GM12878 (cell line): ENCODE measurements at regions not wholly inside any gene's neighbourhood (a gene's known extent, or its start where the extent isn't known, plus 50 kb on each side); places are given as distances from the start of the nearest gene placed in this dataset.

ENCODE experiments used
- ATAC-seq: fragments of 200-7000 bp; cut with Tn5 transposase; 3 replicates; pipeline ENCODE4 v1.9.1; 2020; ENCODE audit warnings: mild to moderate bottlenecking, moderate library complexity
- BruUV-seq: library from RNA; stranded (reverse); fragments of 400-500 nt; replicated peaks from 2 replicates; lab custom pipeline; 2021; lab: Mats Ljungman, UMichigan
- CTCF ChIA-PET: fragments of 300-600 bp; sonication (Branson Sonifier 250); formaldehyde crosslinking; extraction: SDS; loops from one replicate; lab custom pipeline; 2021; ENCODE audit warnings: inconsistent platforms; lab: Yijun Ruan, JAX
- POLR2A ChIA-PET: fragments of 350-600 bp; formaldehyde crosslinking; extraction: SDS; loops from one replicate; lab custom pipeline; 2021; ENCODE audit warnings: inconsistent platforms; lab: Charles Lee
- RAD21 ChIA-PET: fragments of 300-600 bp; sonication (Branson Sonifier 250); formaldehyde crosslinking; loops from one replicate; lab custom pipeline; 2023; ENCODE audit warnings: antibody characterized with exemption; ENCODE audit not compliant: unreplicated experiment; lab: Charles Lee
- SMC1A ChIA-PET: fragments of 300-600 bp; sonication (Branson Sonifier 250); formaldehyde crosslinking; loops from one replicate; lab custom pipeline; 2023; ENCODE audit not compliant: unreplicated experiment, uncharacterized antibody; lab: Charles Lee
- DNase-seq: peaks from one replicate; pipeline ENCODE4 v3.0.0-alpha.2; 2011; ENCODE audit warnings: low read depth, low spot score
- FAIRE-seq: peaks from 3 replicates; lab custom pipeline; 2011; peaks lifted over from hg19 to GRCh38; lab: Jason Lieb, UNC
- H2AFZ ChIP-seq: 2 replicates; pipeline ENCODE4 v1.6.0; 2011; ENCODE audit warnings: low read depth, low read length, control low read depth; ENCODE audit not compliant: control insufficient read depth
- H3K27ac ChIP-seq: 2 replicates; pipeline ENCODE4 v1.5.1; 2011; ENCODE audit warnings: control low read depth; ENCODE audit not compliant: control insufficient read depth, insufficient read depth
- H3K27me3 ChIP-seq, 2 experiments: replicated peaks in 1 of 2; 2 replicates each; pipeline versions ENCODE4 v1.6.0 to v1.6.1; 2011; ENCODE audit warnings: low read length in 1 of 2; ENCODE audit not compliant: control insufficient read depth in 2 of 2, insufficient read depth in 2 of 2
- H3K36me3 ChIP-seq, 2 experiments: 2 replicates each; pipeline ENCODE4 v1.5.1; 2011; ENCODE audit warnings: low read length in 1 of 2; ENCODE audit not compliant: control insufficient read depth in 2 of 2, insufficient read depth in 2 of 2
- H3K4me1 ChIP-seq: 2 replicates; pipeline ENCODE4 v1.6.1; 2011; ENCODE audit warnings: mild to moderate bottlenecking, low read length, moderate library complexity, mixed read lengths; ENCODE audit not compliant: control insufficient read depth, insufficient read depth
- H3K4me2 ChIP-seq: 2 replicates; pipeline ENCODE4 v1.6.0; 2011; ENCODE audit warnings: control low read depth; ENCODE audit not compliant: control insufficient read depth, insufficient read depth
- H3K4me3 ChIP-seq: fragments of 200-600 bp; sonication (generic); 2 replicates; pipeline ENCODE4 v1.5.1; 2016
- H3K79me2 ChIP-seq: 2 replicates; pipeline ENCODE4 v1.6.0; 2011; ENCODE audit warnings: low read length; ENCODE audit not compliant: control insufficient read depth, insufficient read depth
- H3K9ac ChIP-seq: 2 replicates; pipeline ENCODE4 v1.8.0; 2011; ENCODE audit warnings: low read length, control low read depth, mixed read lengths; ENCODE audit not compliant: control insufficient read depth, insufficient read depth
- H3K9me3 ChIP-seq: replicated peaks from 3 replicates; pipeline ENCODE4 v1.5.1; 2011; ENCODE audit warnings: mild to moderate bottlenecking, low read length; ENCODE audit not compliant: control insufficient read depth, insufficient read depth
- H4K20me1 ChIP-seq: 2 replicates; pipeline ENCODE4 v1.6.0; 2011; ENCODE audit not compliant: control insufficient read depth, insufficient read depth
- ATF2 ChIP-seq: IDR thresholded peaks from 2 replicates; pipeline ENCODE4 v1.6.1; 2012; ENCODE audit warnings: low read length, inconsistent platforms
- EZH2 ChIP-seq: IDR thresholded peaks from 2 replicates; pipeline ENCODE4 v1.6.1; 2012; ENCODE audit warnings: low read depth, mild to moderate bottlenecking, control low read depth, inconsistent platforms, low read length, borderline replicate concordance; ENCODE audit not compliant: control insufficient read depth
- FOS ChIP-seq: IDR thresholded peaks from 3 replicates; pipeline ENCODE4 v1.6.1; 2011; ENCODE audit warnings: borderline replicate concordance; ENCODE audit not compliant: insufficient read length; ENCODE audit errors: extremely low read depth
- FOXM1 ChIP-seq: IDR thresholded peaks from 2 replicates; pipeline ENCODE4 v1.6.1; 2012; ENCODE audit warnings: low read depth, mild to moderate bottlenecking, inconsistent platforms, low read length, moderate library complexity
- NR2F1 ChIP-seq: fragments of 450-650 bp; conservative IDR thresholded peaks from 2 replicates; pipeline ENCODE4 v1.6.1; 2017; ENCODE audit warnings: mild to moderate bottlenecking
- PML ChIP-seq: IDR thresholded peaks from 2 replicates; pipeline ENCODE4 v1.6.1; 2012; ENCODE audit warnings: low read length, inconsistent platforms
- POU2F2 ChIP-seq: IDR thresholded peaks from 3 replicates; pipeline ENCODE4 v1.6.1; 2011; ENCODE audit warnings: low read depth, mild to moderate bottlenecking, low read length, borderline replicate concordance
- RUNX3 ChIP-seq: IDR thresholded peaks from 2 replicates; pipeline ENCODE4 v1.6.1; 2012; ENCODE audit warnings: low read length, inconsistent platforms
- SIX5 ChIP-seq: IDR thresholded peaks from 2 replicates; pipeline ENCODE4 v1.6.1; 2011; ENCODE audit warnings: mild to moderate bottlenecking, low read depth, low read length, moderate library complexity; ENCODE audit not compliant: severe bottlenecking
- SMAD1 ChIP-seq: fragments of 450-650 bp; IDR thresholded peaks from 2 replicates; pipeline ENCODE4 v1.6.1; 2018; ENCODE audit warnings: mild to moderate bottlenecking, low read depth; ENCODE audit not compliant: partially characterized antibody
- SMAD5 ChIP-seq: IDR thresholded peaks from 2 replicates; pipeline ENCODE4 v1.6.1; 2016; ENCODE audit warnings: antibody characterized with exemption, low read depth
- YY1 ChIP-seq: IDR thresholded peaks from 2 replicates; pipeline ENCODE4 v1.6.1; 2011; ENCODE audit warnings: low read depth, mild to moderate bottlenecking, low read length
- WGBS: methylation state at CpG from one replicate; pipeline ENCODE4 v1.1.6; 2016; ENCODE audit warnings: low lambda C conversion rate; ENCODE audit not compliant: insufficient replicate concordance, insufficient coverage; ENCODE audit errors: missing lambda C conversion rate; 5-methylcytosine and 5-hydroxymethylcytosine counted together
- in situ Hi-C: fragments of 300-500 bp; cut with MboI; formaldehyde crosslinking; loops from 9 replicates; pipeline ENCODE4 v1.14.3; 2018; ENCODE audit warnings: mixed read lengths
- intact Hi-C: fragments of 100-400 bp; cut with micrococcal nuclease; formaldehyde crosslinking; loops from one replicate; pipeline ENCODE4 v1.14.2; 2022; ENCODE audit not compliant: unreplicated experiment

GRCh38 chr10:31136930-31137885 is 105.5 kb upstream of the ZNF438 start:
- WGBS, result 15% methylated on average over 9 of the region's 9 CpGs
- no peaks in the 10 kb centered on the region for H3K36me3 ChIP-seq
- in situ Hi-C loops (no loop called here), intact Hi-C loops (loop anchor here (10.0 kb wide), 2 partner anchors 102 to 178 kb away; partner anchors contain the start of genes ZEB1 and ZNF438)
- no TSS peak for BruUV-seq
- no peak overlapping the region for H3K4me3 ChIP-seq
- DNase-seq (no peak), FAIRE-seq (no peak), ATAC-seq (no peak)
- no peak for TF ChIP-seq YY1
- TF ChIP-seq RUNX3, result peak; percentile 19; the same call in 1 of the 2 replicates
- H3K4me2 ChIP-seq, result no peak overlapping the region
- H3K79me2 ChIP-seq, result no peaks in the 10 kb centered on the region
- no peaks in the 10 kb centered on the region for H4K20me1 ChIP-seq
- H3K27ac ChIP-seq, result no peak overlapping the region
- ChIA-PET POLR2A (interaction anchor here (0.7 to 1.5 kb wide), 2 partner anchors 36 to 104 kb away, joined by 4 to 5 read pairs; no protein-coding TSS in a partner anchor), CTCF (interaction anchor here (0.6 to 1.1 kb wide), 2 partner anchors 12 to 148 kb away, joined by 3 to 4 read pairs; no protein-coding TSS in a partner anchor), RAD21 (no interaction called here), SMC1A (interaction anchor here (0.8 to 1.5 kb wide), 3 partner anchors 12 to 36 kb away, joined by 3 to 6 read pairs (median 3); no protein-coding TSS in a partner anchor)
- peak overlapping the region; percentile 20; the same call in 1 of the 2 replicates for H2AFZ ChIP-seq
- H3K27me3 ChIP-seq, result no peaks in the 10 kb centered on the region
- no peak overlapping the region for H3K9ac ChIP-seq
- H3K4me1 ChIP-seq, result peaks cover 11% of the 10 kb centered on the region
- H3K9me3 ChIP-seq, result no peaks in the 10 kb centered on the region

- no peak for ATAC-seq
- Histone ChIP-seq H3K4me2 (no peak overlapping the region), H3K9me3 (no peaks in the 10 kb centered on the region), H3K79me2 (no peaks in the 10 kb centered on the region), H3K4me3 (no peak overlapping the region), H3K27me3 (no peaks in the 10 kb centered on the region), H2AFZ (no peak overlapping the region), H3K4me1 (peaks cover 11% of the 10 kb centered on the region), H3K36me3 (no peaks in the 10 kb centered on the region), H4K20me1 (no peaks in the 10 kb centered on the region), H3K27ac (no peak overlapping the region), H3K9ac (no peak overlapping the region)
- in situ Hi-C loops, result no loop called here
- BruUV-seq, result no TSS peak
- FAIRE-seq, result no peak
- intact Hi-C loops, result loop anchor here (10.0 kb wide), 2 partner anchors 103 to 177 kb away; partner anchors contain the start of genes ZEB1 and ZNF438
- CTCF ChIA-PET, result interaction anchor here (0.6 to 1.1 kb wide), 3 partner anchors 11 to 422 kb away, joined by 3 to 4 read pairs (median 3); no protein-coding TSS in a partner anchor
- SMC1A ChIA-PET, result interaction anchor here (0.8 to 1.5 kb wide), 3 partner anchors 13 to 37 kb away, joined by 3 to 6 read pairs (median 3); no protein-coding TSS in a partner anchor
- WGBS, result 61% methylated on average over 3 of the region's 3 CpGs
- POLR2A ChIA-PET, result interaction anchor here (0.7 to 1.5 kb wide), 2 partner anchors 37 to 105 kb away, joined by 4 to 5 read pairs; no protein-coding TSS in a partner anchor
- RAD21 ChIA-PET, result no interaction called here
- no peak for DNase-seq
- no peak for TF ChIP-seq POU2F2
- no peak for TF ChIP-seq PML
- no peak for TF ChIP-seq SIX5
- no peak for TF ChIP-seq SMAD1
- TF ChIP-seq FOS, result no peak
- TF ChIP-seq NR2F1, result no peak
- no peak for TF ChIP-seq YY1
- no peak for TF ChIP-seq FOXM1
- no peak for TF ChIP-seq ATF2
- no peak for TF ChIP-seq EZH2
- TF ChIP-seq RUNX3, result no peak
- TF ChIP-seq SMAD5, result no peak
These were observed 106.4 kb upstream of the ZNF438 start for GRCh38 chr10:31138026-31138553.
